H9 (cell line): ENCODE measurements at regions not wholly inside any gene's neighbourhood (a gene's known extent, or its start where the extent isn't known, plus 50 kb on each side); places are given as distances from the start of the nearest gene placed in this dataset.

Source experiments
- DNase-seq: peaks from one replicate; pipeline ENCODE4 v3.0.0-alpha.2; 2017
- H2AFZ ChIP-seq: one replicate; pipeline ENCODE4 v1.6.1; 2013; ENCODE audit warnings: mild to moderate bottlenecking, low read length, control low read depth, moderate library complexity
- H2AK5ac ChIP-seq: 2 replicates; pipeline ENCODE4 v1.6.1; 2013; ENCODE audit warnings: low read length, control low read depth, mixed read lengths; ENCODE audit not compliant: insufficient read length
- H2BK120ac ChIP-seq: one replicate; pipeline ENCODE4 v1.6.1; 2013; ENCODE audit warnings: low read depth, mild to moderate bottlenecking, low read length, control low read depth, inconsistent platforms; ENCODE audit not compliant: poor library complexity, severe bottlenecking
- H2BK12ac ChIP-seq: 2 replicates; pipeline ENCODE4 v1.6.1; 2013; ENCODE audit warnings: low read length, control low read depth, mixed read lengths, low read depth; ENCODE audit not compliant: insufficient read length
- H2BK15ac ChIP-seq: 2 replicates; pipeline ENCODE4 v1.6.1; 2013; ENCODE audit warnings: low read depth, low read length, control low read depth
- H2BK20ac ChIP-seq: one replicate; pipeline ENCODE4 v1.6.1; 2013; ENCODE audit warnings: low read depth, mild to moderate bottlenecking, low read length, control low read depth, inconsistent platforms; ENCODE audit not compliant: poor library complexity, severe bottlenecking
- H2BK5ac ChIP-seq: 2 replicates; pipeline ENCODE4 v1.6.1; 2013; ENCODE audit warnings: low read length, control low read depth, mixed read lengths; ENCODE audit not compliant: insufficient read length
- H3K14ac ChIP-seq: 2 replicates; pipeline ENCODE4 v1.6.1; 2013; ENCODE audit warnings: low read length, control low read depth; ENCODE audit not compliant: insufficient read depth
- H3K18ac ChIP-seq: 2 replicates; pipeline ENCODE4 v1.6.1; 2013; ENCODE audit warnings: low read depth, mild to moderate bottlenecking, mixed read lengths, low read length, control low read depth; ENCODE audit not compliant: insufficient read length
- H3K23ac ChIP-seq: 2 replicates; pipeline ENCODE4 v1.6.1; 2013; ENCODE audit warnings: low read length, control low read depth, mixed read lengths, low read depth; ENCODE audit not compliant: insufficient read length
- H3K23me2 ChIP-seq: 2 replicates; pipeline ENCODE4 v1.6.1; 2013; ENCODE audit warnings: low read depth, mild to moderate bottlenecking, mixed read lengths, low read length, control low read depth; ENCODE audit not compliant: insufficient read length, poor library complexity, severe bottlenecking
- H3K27ac ChIP-seq: 2 replicates; pipeline ENCODE4 v1.5.1; 2013; ENCODE audit warnings: low read length, control low read depth, mixed read lengths, low read depth; ENCODE audit not compliant: insufficient read length
- H3K27me3 ChIP-seq: 2 replicates; pipeline ENCODE4 v1.6.1; 2013; ENCODE audit warnings: low read length, control low read depth, inconsistent platforms; ENCODE audit not compliant: insufficient read depth
- H3K4ac ChIP-seq: 2 replicates; pipeline ENCODE4 v1.6.1; 2013; ENCODE audit warnings: low read depth, mild to moderate bottlenecking, control low read depth, inconsistent platforms, low read length, moderate library complexity
- H3K4me1 ChIP-seq: 2 replicates; pipeline ENCODE4 v1.6.1; 2013; ENCODE audit warnings: low read length, control low read depth, inconsistent platforms; ENCODE audit not compliant: insufficient read depth
- H3K4me2 ChIP-seq: 2 replicates; pipeline ENCODE4 v1.6.1; 2013; ENCODE audit warnings: low read length, control low read depth, mixed read lengths; ENCODE audit not compliant: insufficient read length, insufficient read depth
- H3K56ac ChIP-seq: 2 replicates; pipeline ENCODE4 v1.6.1; 2013; ENCODE audit warnings: low read depth, mild to moderate bottlenecking, mixed read lengths, low read length, control low read depth; ENCODE audit not compliant: insufficient read length
- H3K79me1 ChIP-seq: 2 replicates; pipeline ENCODE4 v1.6.1; 2013; ENCODE audit warnings: low read depth, mild to moderate bottlenecking, moderate library complexity, low read length, control low read depth, inconsistent platforms; ENCODE audit not compliant: insufficient read depth, poor library complexity, severe bottlenecking
- H3K79me2 ChIP-seq: 2 replicates; pipeline ENCODE4 v1.6.1; 2013; ENCODE audit warnings: low read length, control low read depth, inconsistent platforms; ENCODE audit not compliant: insufficient read depth
- H3K9ac ChIP-seq: 2 replicates; pipeline ENCODE4 v1.6.1; 2013; ENCODE audit warnings: low read length, control low read depth, mixed read lengths; ENCODE audit not compliant: insufficient read length; ENCODE audit errors: extremely low read depth
- H3K9me3 ChIP-seq: one replicate; pipeline ENCODE4 v1.6.1; 2013; ENCODE audit warnings: low read depth, low read length, inconsistent platforms; ENCODE audit not compliant: control insufficient read depth
- H3T11ph ChIP-seq: one replicate; pipeline ENCODE4 v1.6.1; 2013; ENCODE audit warnings: mild to moderate bottlenecking, low read length, control low read depth, inconsistent platforms
- H4K20me1 ChIP-seq: one replicate; pipeline ENCODE4 v1.6.1; 2013; ENCODE audit not compliant: control insufficient read depth, insufficient read length, insufficient read depth
- H4K5ac ChIP-seq: 2 replicates; pipeline ENCODE4 v1.6.1; 2013; ENCODE audit warnings: low read depth, mild to moderate bottlenecking, mixed read lengths, low read length, control low read depth; ENCODE audit not compliant: insufficient read length
- H4K8ac ChIP-seq: replicated peaks from 2 replicates; pipeline ENCODE4 v1.6.1; 2013; ENCODE audit warnings: low read length, control low read depth, mixed read lengths, low read depth; ENCODE audit not compliant: insufficient read length
- H4K91ac ChIP-seq: 2 replicates; pipeline ENCODE4 v1.6.1; 2013; ENCODE audit warnings: low read depth, mild to moderate bottlenecking, moderate library complexity, mixed read lengths, low read length, control low read depth; ENCODE audit not compliant: insufficient read length
- H3K27ac Mint-ChIP-seq, 3 experiments: 2 replicates in 2 of 3; 3 replicates in 1 of 3; pipeline ENCODE4 v1.8.0; 2020 to 2021; ENCODE audit warnings: mixed read lengths in 3 of 3, mild to moderate bottlenecking in 1 of 3, moderate library complexity in 1 of 3
- H3K27me3 Mint-ChIP-seq: 2 replicates; pipeline ENCODE4 v1.8.0; 2021; ENCODE audit warnings: low read depth, mild to moderate bottlenecking, moderate library complexity, mixed read lengths
- H3K36me3 Mint-ChIP-seq, 3 experiments: 2 replicates in 2 of 3; 3 replicates in 1 of 3; pipeline ENCODE4 v1.8.0; 2020 to 2021; ENCODE audit warnings: low read depth in 3 of 3, mixed read lengths in 3 of 3; ENCODE audit not compliant: insufficient read depth in 1 of 3
- H3K4me1 Mint-ChIP-seq, 2 experiments: 2 replicates each; pipeline ENCODE4 v1.8.0; 2020; ENCODE audit warnings: mixed read lengths in 2 of 2
- H3K4me3 Mint-ChIP-seq, 2 experiments: 2 replicates in 1 of 2; 3 replicates in 1 of 2; pipeline ENCODE4 v1.8.0; 2020 to 2021; ENCODE audit warnings: mild to moderate bottlenecking in 2 of 2, mixed read lengths in 2 of 2, moderate library complexity in 1 of 2
- H3K9me3 Mint-ChIP-seq, 2 experiments: 2 replicates in 1 of 2; 3 replicates in 1 of 2; pipeline ENCODE4 v1.8.0; 2020; ENCODE audit warnings: mild to moderate bottlenecking in 2 of 2, mixed read lengths in 2 of 2, moderate library complexity in 1 of 2
- whole genome bisulfite sequencing: extraction: QIAGEN DNeasy Blood & Tissue Kit; methylation state at CpG from one replicate; pipeline ENCODE4 v1.1.7; 2013; ENCODE audit warnings: missing lambda C conversion rate, low lambda C conversion rate, mixed read lengths; ENCODE audit not compliant: insufficient read length; ENCODE audit errors: extremely low coverage; 5-methylcytosine and 5-hydroxymethylcytosine counted together
- TF ChIP-seq, protein P1 (sequence below): fragments of 200-600 bp; sonication (generic); conservative IDR thresholded peaks from 3 replicates; pipeline ENCODE4 v1.8.0; 2021; ENCODE audit warnings: antibody characterized with exemption, mild to moderate bottlenecking

DNA sequence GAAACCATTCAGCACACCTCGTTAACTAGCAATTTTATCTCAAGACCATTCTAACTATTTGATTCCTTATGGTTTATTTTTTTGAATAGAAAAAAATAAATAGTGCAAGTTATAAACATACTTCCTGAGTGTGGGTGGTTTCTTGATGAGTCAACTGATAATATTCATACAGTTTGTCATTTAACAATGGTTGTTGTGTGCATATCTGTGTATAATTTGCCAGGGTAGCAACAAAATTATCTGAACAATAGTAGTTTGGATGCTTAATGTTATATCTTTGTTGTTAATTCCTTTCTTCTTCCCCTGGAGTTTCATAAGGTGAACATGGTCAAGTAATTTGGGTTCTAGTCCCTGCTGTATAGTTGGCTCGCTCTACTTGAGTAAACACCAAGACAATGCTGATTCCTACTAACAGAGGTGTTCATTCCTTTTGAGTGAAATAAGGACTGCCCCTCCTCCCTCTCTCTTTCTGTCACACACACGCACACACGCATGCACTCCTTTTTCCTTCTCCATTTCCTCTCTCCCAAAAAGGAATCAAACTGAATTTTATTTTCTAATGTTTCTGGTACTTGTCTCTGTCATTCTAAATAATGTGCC is 938.1 kb upstream of the EPHA7 start:
- no peak overlapping the region for H3K27ac ChIP-seq
- no peak overlapping the region for H2AK5ac ChIP-seq
- Mint-ChIP-seq H3K36me3 (no peaks in the 10 kb centered on the region), H3K27ac (no peak overlapping the region), H3K27me3 (no peaks in the 10 kb centered on the region), H3K9me3 (no peaks in the 10 kb centered on the region), H3K4me3 (no peak overlapping the region), H3K4me1 (no peaks in the 10 kb centered on the region; a peak in 1 of 4 replicates)
- H3K9me3 ChIP-seq: no peaks in the 10 kb centered on the region
- DNase-seq: no peak
- no peaks in the 10 kb centered on the region; the same call in 1 of the 2 replicates for H3K4me1 ChIP-seq
- no peak overlapping the region for H3K23ac ChIP-seq
- no peak overlapping the region for H3K56ac ChIP-seq
- no peak overlapping the region for H2AFZ ChIP-seq
- no peak overlapping the region for H4K91ac ChIP-seq
- no peak overlapping the region for H3K4ac ChIP-seq
- no peaks in the 10 kb centered on the region for H3K79me1 ChIP-seq
- H4K8ac ChIP-seq: no peak overlapping the region
- no peak overlapping the region for H4K5ac ChIP-seq
- H4K20me1 ChIP-seq: no peaks in the 10 kb centered on the region
- no peaks in the 10 kb centered on the region for H3K79me2 ChIP-seq
- no peak overlapping the region for H2BK12ac ChIP-seq
- TF ChIP-seq, protein P1, sequence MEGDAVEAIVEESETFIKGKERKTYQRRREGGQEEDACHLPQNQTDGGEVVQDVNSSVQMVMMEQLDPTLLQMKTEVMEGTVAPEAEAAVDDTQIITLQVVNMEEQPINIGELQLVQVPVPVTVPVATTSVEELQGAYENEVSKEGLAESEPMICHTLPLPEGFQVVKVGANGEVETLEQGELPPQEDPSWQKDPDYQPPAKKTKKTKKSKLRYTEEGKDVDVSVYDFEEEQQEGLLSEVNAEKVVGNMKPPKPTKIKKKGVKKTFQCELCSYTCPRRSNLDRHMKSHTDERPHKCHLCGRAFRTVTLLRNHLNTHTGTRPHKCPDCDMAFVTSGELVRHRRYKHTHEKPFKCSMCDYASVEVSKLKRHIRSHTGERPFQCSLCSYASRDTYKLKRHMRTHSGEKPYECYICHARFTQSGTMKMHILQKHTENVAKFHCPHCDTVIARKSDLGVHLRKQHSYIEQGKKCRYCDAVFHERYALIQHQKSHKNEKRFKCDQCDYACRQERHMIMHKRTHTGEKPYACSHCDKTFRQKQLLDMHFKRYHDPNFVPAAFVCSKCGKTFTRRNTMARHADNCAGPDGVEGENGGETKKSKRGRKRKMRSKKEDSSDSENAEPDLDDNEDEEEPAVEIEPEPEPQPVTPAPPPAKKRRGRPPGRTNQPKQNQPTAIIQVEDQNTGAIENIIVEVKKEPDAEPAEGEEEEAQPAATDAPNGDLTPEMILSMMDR: no peak
- no peaks in the 10 kb centered on the region for H3K27me3 ChIP-seq
- no peaks in the 10 kb centered on the region for H3K23me2 ChIP-seq
- H3K4me2 ChIP-seq: no peak overlapping the region
- no peak overlapping the region for H2BK120ac ChIP-seq
- WGBS: no CpG with 5 or more reads among the region's 4 CpGs
- no peak overlapping the region for H3T11ph ChIP-seq
- H3K14ac ChIP-seq: no peak overlapping the region
- no peak overlapping the region for H3K9ac ChIP-seq
- H3K18ac ChIP-seq: no peak overlapping the region
- no peak overlapping the region for H2BK20ac ChIP-seq
- no peak overlapping the region for H2BK15ac ChIP-seq
- no peak overlapping the region for H2BK5ac ChIP-seq
